Activated naive CD8-positive, alpha-beta T cell treated with anti-CD3 and anti-CD28 coated beads, Interleukin-2, amount 50 U/mL, for 24 hours (primary cell): ENCODE measurements at regions not wholly inside any gene's neighbourhood (a gene's known extent, or its start where the extent isn't known, plus 50 kb on each side); places are given as distances from the start of the nearest gene placed in this dataset.

Experiments
- ATAC-seq: fragments of 150-1000 bp; cut with Tn5 transposase; one replicate; pipeline ENCODE4 v1.10.0; 2021
- DNase-seq: peaks from one replicate; pipeline ENCODE4 v3.0.0; 2021
- H3K27ac Mint-ChIP-seq: one replicate; pipeline ENCODE4 v1.8.0; 2021; ENCODE audit warnings: mild to moderate bottlenecking, mixed read lengths
- H3K27me3 Mint-ChIP-seq: one replicate; pipeline ENCODE4 v1.8.0; 2021; ENCODE audit warnings: mixed read lengths
- H3K36me3 Mint-ChIP-seq: one replicate; pipeline ENCODE4 v1.8.0; 2021; ENCODE audit warnings: low read depth, mixed read lengths
- H3K4me1 Mint-ChIP-seq: one replicate; pipeline ENCODE4 v1.8.0; 2021; ENCODE audit warnings: mixed read lengths
- H3K4me3 Mint-ChIP-seq: one replicate; pipeline ENCODE4 v1.8.0; 2021; ENCODE audit warnings: mild to moderate bottlenecking, moderate library complexity, mixed read lengths
- H3K9me3 Mint-ChIP-seq: one replicate; pipeline ENCODE4 v1.8.0; 2021; ENCODE audit warnings: mixed read lengths

GRCh38 chr2:219946021-219946420, 318.6 kb downstream of the SLC4A3 start:
- H3K9me3 Mint-ChIP-seq = no peaks in the 10 kb centered on the region

GRCh38 chr2:219946529-219946928, 319.1 kb downstream of the SLC4A3 start:
- DNase-seq (no peak), ATAC-seq (no peak)
- Mint-ChIP-seq H3K36me3 (no peaks in the 10 kb centered on the region), H3K4me1 (no peaks in the 10 kb centered on the region), H3K27me3 (no peaks in the 10 kb centered on the region), H3K9me3 (no peaks in the 10 kb centered on the region), H3K4me3 (no peak overlapping the region), H3K27ac (no peak overlapping the region)

More at GRCh38 chr2:219946021-219946420, 318.6 kb downstream of the SLC4A3 start:
- ATAC-seq (no peak), DNase-seq (no peak)
- Mint-ChIP-seq H3K36me3 (no peaks in the 10 kb centered on the region), H3K4me1 (no peaks in the 10 kb centered on the region), H3K4me3 (no peak overlapping the region), H3K27me3 (no peaks in the 10 kb centered on the region), H3K27ac (no peak overlapping the region)

- ATAC-seq (no peak), DNase-seq (no peak)
- H3K27ac Mint-ChIP-seq = no peak overlapping the region
- H3K36me3 Mint-ChIP-seq = no peaks in the 10 kb centered on the region
- H3K4me1 Mint-ChIP-seq = no peaks in the 10 kb centered on the region
- H3K9me3 Mint-ChIP-seq = no peaks in the 10 kb centered on the region
- no peak overlapping the region for H3K4me3 Mint-ChIP-seq
- no peaks in the 10 kb centered on the region for H3K27me3 Mint-ChIP-seq
These were observed 320.1 kb downstream of the SLC4A3 start for GRCh38 chr2:219947575-219947974.

GRCh38 chr2:219949053-219949452, 321.6 kb downstream of the SLC4A3 start:
- H3K9me3 Mint-ChIP-seq = no peaks in the 10 kb centered on the region
- H3K36me3 Mint-ChIP-seq = no peaks in the 10 kb centered on the region
- no peak overlapping the region for H3K4me3 Mint-ChIP-seq
- H3K4me1 Mint-ChIP-seq = no peaks in the 10 kb centered on the region
- H3K27me3 Mint-ChIP-seq = no peaks in the 10 kb centered on the region
- DNase-seq = no peak
- no peak for ATAC-seq
- H3K27ac Mint-ChIP-seq = no peak overlapping the region

- Mint-ChIP-seq H3K4me3 (no peak overlapping the region), H3K9me3 (no peaks in the 10 kb centered on the region), H3K4me1 (no peaks in the 10 kb centered on the region), H3K27ac (no peak overlapping the region), H3K36me3 (no peaks in the 10 kb centered on the region), H3K27me3 (no peaks in the 10 kb centered on the region)
- no peak for DNase-seq
- ATAC-seq = no peak
These were observed 323.7 kb downstream of the SLC4A3 start for GRCh38 chr2:219951099-219951498.

- H3K9me3 Mint-ChIP-seq = no peaks in the 10 kb centered on the region
- no peaks in the 10 kb centered on the region for H3K36me3 Mint-ChIP-seq
- no peak for DNase-seq
- no peak overlapping the region for H3K4me3 Mint-ChIP-seq
- H3K27ac Mint-ChIP-seq = no peak overlapping the region
- ATAC-seq = no peak
- H3K4me1 Mint-ChIP-seq = no peaks in the 10 kb centered on the region
- H3K27me3 Mint-ChIP-seq = no peaks in the 10 kb centered on the region
These were observed 326.9 kb downstream of the SLC4A3 start for GRCh38 chr2:219954331-219954730.

- H3K4me3 Mint-ChIP-seq = no peak overlapping the region
- no peaks in the 10 kb centered on the region for H3K27me3 Mint-ChIP-seq
- ATAC-seq (no peak), DNase-seq (no peak)
- H3K36me3 Mint-ChIP-seq = no peaks in the 10 kb centered on the region
- H3K27ac Mint-ChIP-seq = no peak overlapping the region
- H3K9me3 Mint-ChIP-seq = no peaks in the 10 kb centered on the region
- no peaks in the 10 kb centered on the region for H3K4me1 Mint-ChIP-seq
These were observed 330.4 kb downstream of the SLC4A3 start for GRCh38 chr2:219957820-219958219.

- no peaks in the 10 kb centered on the region for H3K9me3 Mint-ChIP-seq
- no peak for ATAC-seq
These were observed 331.5 kb downstream of the SLC4A3 start for GRCh38 chr2:219958941-219959340.

GRCh38 chr2:219959471-219959870, 332.0 kb downstream of the SLC4A3 start:
- H3K9me3 Mint-ChIP-seq = no peaks in the 10 kb centered on the region
- ATAC-seq = no peak

More at GRCh38 chr2:219958941-219959340, 331.5 kb downstream of the SLC4A3 start:
- Mint-ChIP-seq H3K36me3 (no peaks in the 10 kb centered on the region), H3K4me1 (no peaks in the 10 kb centered on the region), H3K27me3 (no peaks in the 10 kb centered on the region), H3K27ac (no peak overlapping the region), H3K4me3 (no peak overlapping the region)
- no peak for DNase-seq

GRCh38 chr2:219961947-219962498, 334.6 kb downstream of the SLC4A3 start:
- no peak for DNase-seq
- no peak for ATAC-seq
- Mint-ChIP-seq H3K9me3 (no peaks in the 10 kb centered on the region), H3K27ac (no peak overlapping the region), H3K4me3 (no peak overlapping the region), H3K4me1 (no peaks in the 10 kb centered on the region), H3K27me3 (no peaks in the 10 kb centered on the region), H3K36me3 (no peaks in the 10 kb centered on the region)

More at GRCh38 chr2:219959471-219959870, 332.0 kb downstream of the SLC4A3 start:
- Mint-ChIP-seq H3K4me3 (no peak overlapping the region), H3K27me3 (no peaks in the 10 kb centered on the region), H3K4me1 (no peaks in the 10 kb centered on the region), H3K27ac (no peak overlapping the region), H3K36me3 (no peaks in the 10 kb centered on the region)
- DNase-seq = no peak

- DNase-seq (no peak), ATAC-seq (no peak)
- H3K4me1 Mint-ChIP-seq = no peaks in the 10 kb centered on the region
- no peaks in the 10 kb centered on the region for H3K9me3 Mint-ChIP-seq
- no peaks in the 10 kb centered on the region for H3K27me3 Mint-ChIP-seq
- H3K27ac Mint-ChIP-seq = no peak overlapping the region
- no peaks in the 10 kb centered on the region for H3K36me3 Mint-ChIP-seq
- H3K4me3 Mint-ChIP-seq = no peak overlapping the region
These were observed 335.4 kb downstream of the SLC4A3 start for GRCh38 chr2:219962801-219963200.

GRCh38 chr2:219965287-219966194, 338.1 kb downstream of the SLC4A3 start:
- Mint-ChIP-seq H3K4me1 (no peaks in the 10 kb centered on the region), H3K27me3 (no peaks in the 10 kb centered on the region), H3K9me3 (no peaks in the 10 kb centered on the region), H3K36me3 (no peaks in the 10 kb centered on the region), H3K27ac (no peak overlapping the region), H3K4me3 (no peak overlapping the region)
- DNase-seq = no peak
- no peak for ATAC-seq

GRCh38 chr2:219967247-219968245, 340.1 kb downstream of the SLC4A3 start:
- H3K4me1 Mint-ChIP-seq = no peaks in the 10 kb centered on the region
- ATAC-seq = no peak
- no peaks in the 10 kb centered on the region for H3K36me3 Mint-ChIP-seq
- H3K9me3 Mint-ChIP-seq = no peaks in the 10 kb centered on the region
- no peak overlapping the region for H3K27ac Mint-ChIP-seq
- no peaks in the 10 kb centered on the region for H3K27me3 Mint-ChIP-seq
- DNase-seq = no peak
- H3K4me3 Mint-ChIP-seq = no peak overlapping the region

- no peak for ATAC-seq
- H3K27me3 Mint-ChIP-seq = no peaks in the 10 kb centered on the region
- H3K36me3 Mint-ChIP-seq = no peaks in the 10 kb centered on the region
- DNase-seq = no peak
- no peak overlapping the region for H3K27ac Mint-ChIP-seq
- H3K9me3 Mint-ChIP-seq = no peaks in the 10 kb centered on the region
- H3K4me3 Mint-ChIP-seq = no peak overlapping the region
- no peaks in the 10 kb centered on the region for H3K4me1 Mint-ChIP-seq
These were observed 341.4 kb downstream of the SLC4A3 start for GRCh38 chr2:219968685-219969345.
